ENCODE measurements at regions not wholly inside any gene's neighbourhood (a gene's known extent, or its start where the extent isn't known, plus 50 kb on each side); places are given as distances from the start of the nearest gene placed in this dataset.

- H3K36me3 ChIP-seq (ENCODE audit: insufficient read depth, low read length), result no peaks in the 10 kb centered on the region
- no peaks in the 10 kb centered on the region for H3K9me2 ChIP-seq (replicated peaks; ENCODE audit: low read depth, low read length)
- H3K79me2 ChIP-seq (ENCODE audit: insufficient read depth, low read length), result no peaks in the 10 kb centered on the region
- no peaks in the 10 kb centered on the region for H3K9me3 ChIP-seq (ENCODE audit: insufficient read depth, low read depth, low read length)
- H3F3A ChIP-seq (ENCODE audit: low read depth), result no peaks in the 10 kb centered on the region
- H3K4me1 ChIP-seq (ENCODE audit: insufficient read depth, low read length, poor library complexity, severe bottlenecking), result peaks cover 4% of the 10 kb centered on the region
- no peak overlapping the region for H3K4me3 ChIP-seq (ENCODE audit: low read length, poor library complexity, severe bottlenecking)
- no peak overlapping the region for H3K4me2 ChIP-seq (ENCODE audit: low read depth, low read length, poor library complexity, severe bottlenecking)
- H3K9ac ChIP-seq (ENCODE audit: low read depth, low read length, poor library complexity, severe bottlenecking), result no peak overlapping the region
- TF ChIP-seq, protein P1, sequence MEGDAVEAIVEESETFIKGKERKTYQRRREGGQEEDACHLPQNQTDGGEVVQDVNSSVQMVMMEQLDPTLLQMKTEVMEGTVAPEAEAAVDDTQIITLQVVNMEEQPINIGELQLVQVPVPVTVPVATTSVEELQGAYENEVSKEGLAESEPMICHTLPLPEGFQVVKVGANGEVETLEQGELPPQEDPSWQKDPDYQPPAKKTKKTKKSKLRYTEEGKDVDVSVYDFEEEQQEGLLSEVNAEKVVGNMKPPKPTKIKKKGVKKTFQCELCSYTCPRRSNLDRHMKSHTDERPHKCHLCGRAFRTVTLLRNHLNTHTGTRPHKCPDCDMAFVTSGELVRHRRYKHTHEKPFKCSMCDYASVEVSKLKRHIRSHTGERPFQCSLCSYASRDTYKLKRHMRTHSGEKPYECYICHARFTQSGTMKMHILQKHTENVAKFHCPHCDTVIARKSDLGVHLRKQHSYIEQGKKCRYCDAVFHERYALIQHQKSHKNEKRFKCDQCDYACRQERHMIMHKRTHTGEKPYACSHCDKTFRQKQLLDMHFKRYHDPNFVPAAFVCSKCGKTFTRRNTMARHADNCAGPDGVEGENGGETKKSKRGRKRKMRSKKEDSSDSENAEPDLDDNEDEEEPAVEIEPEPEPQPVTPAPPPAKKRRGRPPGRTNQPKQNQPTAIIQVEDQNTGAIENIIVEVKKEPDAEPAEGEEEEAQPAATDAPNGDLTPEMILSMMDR (conservative IDR thresholded peaks at IDR 0.05; ENCODE audit: low read length), result no peak
- no peak for TF ChIP-seq EZH2phosphoT487 (IDR thresholded peaks at IDR 0.05; ENCODE audit: borderline replicate concordance)
- H2AFZ ChIP-seq (ENCODE audit: low read length), result no peak overlapping the region
- no peaks in the 10 kb centered on the region for H3K27me3 ChIP-seq (ENCODE audit: insufficient read depth, low read length, poor library complexity, severe bottlenecking)
- H4K20me1 ChIP-seq (ENCODE audit: insufficient read depth, low read length, poor library complexity, severe bottlenecking), result no peaks in the 10 kb centered on the region
These were observed 59.4 kb upstream of the ZSWIM6 start for GRCh38 chr5:61272688-61273087.

GRCh38 chr5:61273279-61273975 is 58.6 kb upstream of the ZSWIM6 start:
- no peak overlapping the region for H2AFZ ChIP-seq (ENCODE audit: low read length)

GRCh38 chr5:61274511-61274911 is 57.5 kb upstream of the ZSWIM6 start:
- Histone ChIP-seq H3K4me2 (ENCODE audit: low read depth, low read length, poor library complexity, severe bottlenecking) (no peak overlapping the region), H3K36me3 (ENCODE audit: insufficient read depth, low read length) (no peaks in the 10 kb centered on the region), H3K4me3 (ENCODE audit: low read length, poor library complexity, severe bottlenecking) (no peak overlapping the region), H3K27me3 (ENCODE audit: insufficient read depth, low read length, poor library complexity, severe bottlenecking) (no peaks in the 10 kb centered on the region), H3K79me2 (ENCODE audit: insufficient read depth, low read length) (no peaks in the 10 kb centered on the region), H4K20me1 (ENCODE audit: insufficient read depth, low read length, poor library complexity, severe bottlenecking) (no peaks in the 10 kb centered on the region), H3F3A (ENCODE audit: low read depth) (no peaks in the 10 kb centered on the region), H2AFZ (ENCODE audit: low read length) (no peak overlapping the region; the same call in 1 of the 2 replicates), H3K4me1 (ENCODE audit: insufficient read depth, low read length, poor library complexity, severe bottlenecking) (peaks cover 4% of the 10 kb centered on the region), H3K9me2 (replicated peaks; ENCODE audit: low read depth, low read length) (no peaks in the 10 kb centered on the region), H3K9me3 (ENCODE audit: insufficient read depth, low read depth, low read length) (no peaks in the 10 kb centered on the region), H3K9ac (ENCODE audit: low read depth, low read length, poor library complexity, severe bottlenecking) (no peak overlapping the region)
- no peak for TF ChIP-seq EZH2phosphoT487 (IDR thresholded peaks at IDR 0.05; ENCODE audit: borderline replicate concordance)
- TF ChIP-seq, protein P1 (conservative IDR thresholded peaks at IDR 0.05; ENCODE audit: low read length), result no peak

More at GRCh38 chr5:61273279-61273975, 58.6 kb upstream of the ZSWIM6 start:
- H3K9me2 ChIP-seq (replicated peaks; ENCODE audit: low read depth, low read length), result no peaks in the 10 kb centered on the region
- no peak overlapping the region for H3K4me3 ChIP-seq (ENCODE audit: low read length, poor library complexity, severe bottlenecking)
- no peak for TF ChIP-seq EZH2phosphoT487 (IDR thresholded peaks at IDR 0.05; ENCODE audit: borderline replicate concordance)
- TF ChIP-seq, protein P1 (conservative IDR thresholded peaks at IDR 0.05; ENCODE audit: low read length), result no peak
- no peaks in the 10 kb centered on the region for H3K27me3 ChIP-seq (ENCODE audit: insufficient read depth, low read length, poor library complexity, severe bottlenecking)
- H3K4me1 ChIP-seq (ENCODE audit: insufficient read depth, low read length, poor library complexity, severe bottlenecking), result peaks cover 4% of the 10 kb centered on the region
- no peak overlapping the region for H3K9ac ChIP-seq (ENCODE audit: low read depth, low read length, poor library complexity, severe bottlenecking)
- no peaks in the 10 kb centered on the region for H3F3A ChIP-seq (ENCODE audit: low read depth)
- H3K4me2 ChIP-seq (ENCODE audit: low read depth, low read length, poor library complexity, severe bottlenecking), result no peak overlapping the region
- no peaks in the 10 kb centered on the region for H3K79me2 ChIP-seq (ENCODE audit: insufficient read depth, low read length)
- H3K9me3 ChIP-seq (ENCODE audit: insufficient read depth, low read depth, low read length), result no peaks in the 10 kb centered on the region
- no peaks in the 10 kb centered on the region for H3K36me3 ChIP-seq (ENCODE audit: insufficient read depth, low read length)
- no peaks in the 10 kb centered on the region for H4K20me1 ChIP-seq (ENCODE audit: insufficient read depth, low read length, poor library complexity, severe bottlenecking)
